AG10803 (cell line): ENCODE measurements at regions not wholly inside any gene's neighbourhood (a gene's known extent, or its start where the extent isn't known, plus 50 kb on each side); places are given as distances from the start of the nearest gene placed in this dataset.

Experiments used
- DNase-seq: peaks from one replicate; pipeline ENCODE4 v3.0.0; 2010; ENCODE audit warnings: low read depth
- H3K4me3 ChIP-seq: 2 replicates; pipeline ENCODE4 v1.5.1; 2011; ENCODE audit warnings: mild to moderate bottlenecking, low read length, control low read depth
- CTCF ChIP-seq: conservative IDR thresholded peaks from 2 replicates; pipeline ENCODE4 v1.5.1; 2011; ENCODE audit warnings: mild to moderate bottlenecking, low read length, control low read depth, inconsistent platforms

DNA sequence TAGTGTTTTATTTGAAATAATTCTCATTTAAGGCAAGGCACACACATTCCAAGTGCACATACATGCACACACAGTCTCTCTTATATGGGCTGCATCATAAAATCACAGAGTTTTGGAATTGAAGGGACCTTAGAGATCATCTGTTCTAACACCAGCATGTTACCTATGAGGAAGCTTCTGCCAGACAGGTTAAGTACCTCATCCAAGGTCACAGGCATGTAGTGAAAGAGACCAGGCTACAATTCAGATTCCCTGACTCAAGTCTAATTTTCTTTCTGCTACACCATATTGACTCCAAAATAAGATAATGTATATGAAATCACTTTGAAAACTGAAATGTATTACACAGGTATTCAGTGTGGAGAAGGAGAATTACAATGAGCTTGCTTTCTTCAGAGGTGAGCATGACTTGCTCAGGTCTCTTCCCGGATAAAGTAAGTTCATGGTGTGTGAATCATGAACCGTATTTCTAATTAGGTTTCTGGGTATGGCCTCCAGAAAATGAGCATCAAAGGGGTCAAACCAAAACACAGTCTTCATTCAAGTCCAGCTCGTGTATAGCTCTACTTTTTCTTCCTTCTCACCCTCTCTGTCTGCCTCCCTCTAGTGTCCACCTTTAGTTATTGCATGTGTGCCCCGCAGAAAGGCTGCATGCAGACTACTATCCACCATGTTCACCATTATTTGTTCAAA lies 411.9 kb downstream of the FUT8 start:
- H3K4me3 ChIP-seq = no peak overlapping the region
- peak; percentile 99 for TF ChIP-seq CTCF
- peak; percentile 70 for DNase-seq

GRCh38 chr14:65824978-65825299 lies 412.4 kb downstream of the FUT8 start:
- H3K4me3 ChIP-seq = no peak overlapping the region
- no peak for TF ChIP-seq CTCF
- DNase-seq = no peak

DNA sequence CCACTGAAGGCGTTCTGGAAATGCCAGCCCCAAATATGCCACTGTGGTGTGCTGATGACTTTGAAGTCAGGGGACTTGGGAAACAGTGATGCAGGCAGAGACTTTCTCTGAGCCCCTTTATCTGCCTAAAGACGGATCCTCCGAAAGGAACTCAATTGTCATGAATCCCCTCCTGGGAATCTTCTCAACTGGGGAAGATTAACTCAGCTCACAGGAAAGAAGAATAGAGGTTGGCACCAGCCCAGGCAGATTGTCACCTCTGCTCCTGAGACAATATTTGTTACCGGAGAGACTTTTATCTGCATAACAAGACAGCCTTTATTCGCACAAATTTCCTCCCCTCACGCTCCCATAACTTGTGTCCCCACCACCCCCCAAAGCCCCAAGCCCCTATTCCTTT lies 414.4 kb downstream of the FUT8 start:
- H3K4me3 ChIP-seq = no peak overlapping the region
- DNase-seq = no peak
- no peak for TF ChIP-seq CTCF

- no peak for TF ChIP-seq CTCF
- H3K4me3 ChIP-seq = no peak overlapping the region
- no peak for DNase-seq
Measured at GRCh38 chr14:65827520-65827919, 415.0 kb downstream of the FUT8 start.

- no peak overlapping the region for H3K4me3 ChIP-seq
- TF ChIP-seq CTCF = no peak
- no peak for DNase-seq
Measured at GRCh38 chr14:65828396-65828795, 415.9 kb downstream of the FUT8 start.

DNA sequence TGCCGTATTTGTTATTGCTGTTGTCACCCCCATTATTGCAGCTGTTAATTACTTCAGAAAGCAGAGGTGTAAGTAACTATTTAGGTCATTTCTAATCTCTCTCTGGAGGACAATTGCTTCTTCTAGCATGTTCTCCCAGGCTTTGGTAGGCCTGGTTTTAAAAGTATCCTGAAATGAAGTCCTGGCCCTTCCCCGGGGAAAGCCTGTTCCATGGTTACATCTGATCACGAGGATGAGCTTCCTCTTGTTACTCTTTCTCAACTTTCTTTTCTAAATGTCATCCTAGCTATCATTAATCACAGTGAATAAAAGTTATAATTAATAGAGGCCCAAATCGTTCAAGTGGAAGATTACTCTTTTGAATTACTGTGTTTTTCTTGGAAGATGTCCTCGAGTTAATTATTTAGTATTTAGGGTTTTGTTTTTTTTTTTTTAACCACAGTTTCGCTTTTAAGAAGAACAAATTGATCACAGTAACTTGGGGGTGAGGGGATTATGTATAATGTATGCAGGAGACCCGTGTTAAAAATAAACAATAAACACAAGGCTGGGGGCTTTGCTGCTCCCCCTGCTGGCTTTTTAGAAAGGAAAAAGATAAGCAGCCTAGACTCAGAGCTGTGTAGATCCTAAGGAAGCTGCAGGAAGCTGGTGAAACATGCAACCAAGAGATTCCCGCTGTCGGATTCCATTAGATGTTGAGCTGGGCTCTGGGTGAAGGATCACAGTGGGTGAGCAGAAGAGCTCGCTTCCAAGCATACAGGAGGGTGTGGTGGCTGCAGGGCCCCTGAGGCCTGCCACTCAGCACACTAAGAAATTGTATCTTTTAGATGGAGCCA lies 420.1 kb downstream of the FUT8 start:
- no peak overlapping the region for H3K4me3 ChIP-seq
- TF ChIP-seq CTCF = peak; percentile 47
- DNase-seq = peak; percentile 32
